ENCODE measurements at regions not wholly inside any gene's neighbourhood (a gene's known extent, or its start where the extent isn't known, plus 50 kb on each side); places are given as distances from the start of the nearest gene placed in this dataset.

DNA sequence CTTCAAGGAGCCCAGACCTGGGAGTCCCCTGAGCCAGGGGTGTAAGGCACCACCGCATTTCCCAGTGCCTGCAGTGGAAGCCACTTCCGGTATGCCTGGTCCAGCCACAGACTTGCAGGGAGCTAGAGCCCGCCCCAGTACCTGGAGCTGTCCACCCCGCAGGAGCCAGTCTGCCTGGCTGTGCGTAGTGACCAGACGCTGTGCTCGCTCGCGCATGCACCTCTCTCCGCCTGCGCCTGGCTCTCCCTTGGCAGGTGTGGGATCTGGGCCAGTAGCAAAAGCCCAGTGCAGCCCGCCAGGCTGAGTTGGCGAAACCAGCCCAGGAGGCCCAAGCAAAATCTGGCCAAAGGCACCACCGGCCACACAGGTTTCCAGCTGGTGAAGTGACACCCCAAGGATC is 973.7 kb upstream of the AGA start:
- intact Hi-C loops (cut with micrococcal nuclease): no loop called here
- Mint-ChIP-seq H3K9me3 (peaks cover 12% of the 10 kb centered on the region), H3K27me3 (ENCODE audit: low read depth) (no peaks in the 10 kb centered on the region), H3K27ac (no peak overlapping the region), H3K4me3 (ENCODE audit: low read depth) (no peak overlapping the region), H3K36me3 (ENCODE audit: low read depth) (no peaks in the 10 kb centered on the region), H3K4me1 (ENCODE audit: low read depth) (no peaks in the 10 kb centered on the region)
- DNase-seq (ENCODE audit: low spot score): no peak

GRCh38 chr4:178423366-178423765 is 981.1 kb upstream of the AGA start:
- intact Hi-C loops (cut with micrococcal nuclease): no loop called here
- H3K27ac Mint-ChIP-seq: no peak overlapping the region
- no peaks in the 10 kb centered on the region for H3K4me1 Mint-ChIP-seq (ENCODE audit: low read depth)
- no peak overlapping the region for H3K4me3 Mint-ChIP-seq (ENCODE audit: low read depth)
- no peaks in the 10 kb centered on the region for H3K36me3 Mint-ChIP-seq (ENCODE audit: low read depth)
- DNase-seq (ENCODE audit: low spot score): no peak
- H3K27me3 Mint-ChIP-seq (ENCODE audit: low read depth): no peaks in the 10 kb centered on the region
- H3K9me3 Mint-ChIP-seq: peaks cover 13% of the 10 kb centered on the region

DNA sequence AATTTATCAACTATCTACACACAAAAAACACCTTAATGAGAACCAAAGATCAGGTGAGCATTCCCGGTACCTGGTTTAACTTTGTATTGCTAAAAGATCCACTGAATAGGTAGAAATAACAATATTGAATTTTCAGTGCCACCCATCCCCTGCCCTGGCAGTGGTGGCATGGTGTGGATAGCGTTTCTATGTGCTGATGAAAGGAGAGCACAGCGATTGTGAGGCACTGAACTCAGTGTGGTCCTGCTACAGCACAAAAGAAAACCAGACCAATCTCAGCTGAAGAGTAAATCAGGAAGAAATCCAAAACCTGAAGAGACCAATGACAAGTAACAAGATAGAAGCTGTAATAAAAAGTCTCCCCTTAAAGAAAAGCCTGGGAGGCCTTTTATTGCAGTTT is 984.6 kb upstream of the AGA start:
- Mint-ChIP-seq H3K27ac (no peak overlapping the region), H3K9me3 (peaks cover 19% of the 10 kb centered on the region), H3K4me1 (ENCODE audit: low read depth) (no peaks in the 10 kb centered on the region), H3K27me3 (ENCODE audit: low read depth) (no peaks in the 10 kb centered on the region), H3K36me3 (ENCODE audit: low read depth) (no peaks in the 10 kb centered on the region), H3K4me3 (ENCODE audit: low read depth) (no peak overlapping the region)
- intact Hi-C loops (cut with micrococcal nuclease): no loop called here
- DNase-seq (ENCODE audit: low spot score): no peak

DNA sequence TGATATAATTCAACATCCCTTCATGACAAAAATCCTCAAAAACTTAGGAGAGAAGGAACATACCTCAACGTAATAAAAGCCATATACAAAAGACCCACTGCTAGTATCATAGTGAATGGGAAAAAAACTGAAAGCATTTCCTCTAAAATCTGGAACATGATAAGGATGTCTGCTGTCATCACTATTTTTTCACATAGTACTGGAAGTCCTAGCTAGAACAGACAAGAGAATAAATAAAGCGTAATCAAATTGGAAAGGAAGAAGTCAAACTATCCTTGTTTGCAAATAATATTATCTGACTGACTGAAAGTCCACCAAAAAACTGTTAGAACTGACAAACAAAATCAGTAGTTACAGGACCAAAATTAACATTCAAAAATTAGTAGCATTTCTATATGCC is 985.4 kb upstream of the AGA start:
- intact Hi-C loops (cut with micrococcal nuclease): no loop called here
- Mint-ChIP-seq H3K27me3 (ENCODE audit: low read depth) (no peaks in the 10 kb centered on the region), H3K36me3 (ENCODE audit: low read depth) (no peaks in the 10 kb centered on the region), H3K4me3 (ENCODE audit: low read depth) (no peak overlapping the region), H3K4me1 (ENCODE audit: low read depth) (no peaks in the 10 kb centered on the region), H3K27ac (no peak overlapping the region), H3K9me3 (peaks cover 19% of the 10 kb centered on the region)
- no peak for DNase-seq (ENCODE audit: low spot score)

GRCh38 chr4:178448372-178449035 is 1006.3 kb upstream of the AGA start:
- intact Hi-C loops (cut with micrococcal nuclease): no loop called here
- Mint-ChIP-seq H3K27me3 (ENCODE audit: low read depth) (no peaks in the 10 kb centered on the region), H3K4me3 (ENCODE audit: low read depth) (no peak overlapping the region), H3K36me3 (ENCODE audit: low read depth) (no peaks in the 10 kb centered on the region), H3K4me1 (ENCODE audit: low read depth) (no peaks in the 10 kb centered on the region), H3K27ac (no peak overlapping the region), H3K9me3 (peaks cover 30% of the 10 kb centered on the region)
- no peak for DNase-seq (ENCODE audit: low spot score)

DNA sequence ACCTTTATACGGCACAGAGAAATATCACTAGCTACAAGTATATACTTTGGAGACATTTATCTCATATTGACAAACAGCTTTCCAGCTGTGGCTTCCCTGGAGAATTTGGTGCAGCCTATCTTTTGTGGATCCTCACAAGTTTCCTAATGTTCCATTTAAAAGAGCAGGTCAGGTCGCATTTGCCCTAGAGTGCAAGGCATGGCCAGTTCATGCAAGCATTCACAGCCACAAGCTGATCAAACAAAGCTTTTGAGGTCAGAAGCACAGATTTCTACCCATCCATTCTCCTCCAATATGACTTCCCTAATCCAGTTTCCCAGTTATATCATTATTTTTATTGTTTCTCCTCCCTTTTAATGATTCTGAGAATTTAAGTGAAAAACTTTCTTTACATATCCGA is 1008.4 kb upstream of the AGA start:
- H3K4me3 Mint-ChIP-seq (ENCODE audit: low read depth): no peak overlapping the region
- H3K27me3 Mint-ChIP-seq (ENCODE audit: low read depth): no peaks in the 10 kb centered on the region
- peaks cover 27% of the 10 kb centered on the region for H3K9me3 Mint-ChIP-seq
- no peak overlapping the region for H3K27ac Mint-ChIP-seq
- H3K36me3 Mint-ChIP-seq (ENCODE audit: low read depth): no peaks in the 10 kb centered on the region
- H3K4me1 Mint-ChIP-seq (ENCODE audit: low read depth): no peaks in the 10 kb centered on the region
- intact Hi-C loops (cut with micrococcal nuclease): no loop called here
- no peak for DNase-seq (ENCODE audit: low spot score)

DNA sequence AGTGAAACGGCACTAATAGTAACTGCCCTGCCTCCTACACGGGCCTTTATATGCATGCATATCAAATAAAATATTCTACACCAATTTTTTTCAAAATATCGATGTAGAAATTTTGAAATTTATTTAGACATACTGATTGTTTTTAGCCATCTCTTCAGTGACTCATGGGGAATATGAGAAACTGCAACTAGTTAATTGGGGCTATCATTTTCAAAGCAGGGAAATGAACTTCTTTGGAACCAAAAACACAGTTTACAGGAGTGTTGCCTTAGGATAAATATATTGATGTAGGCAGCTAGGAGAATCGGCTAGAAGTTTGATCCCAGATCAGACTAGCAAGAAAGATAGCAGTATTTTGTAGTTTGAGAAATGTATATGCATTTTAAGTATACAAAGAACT is 1010.8 kb upstream of the AGA start:
- no peak for DNase-seq (ENCODE audit: low spot score)
- H3K4me1 Mint-ChIP-seq (ENCODE audit: low read depth): no peaks in the 10 kb centered on the region
- H3K27ac Mint-ChIP-seq: no peak overlapping the region
- no peaks in the 10 kb centered on the region for H3K27me3 Mint-ChIP-seq (ENCODE audit: low read depth)
- H3K4me3 Mint-ChIP-seq (ENCODE audit: low read depth): no peak overlapping the region
- intact Hi-C loops (cut with micrococcal nuclease): no loop called here
- H3K36me3 Mint-ChIP-seq (ENCODE audit: low read depth): no peaks in the 10 kb centered on the region
- peaks cover 23% of the 10 kb centered on the region for H3K9me3 Mint-ChIP-seq

DNA sequence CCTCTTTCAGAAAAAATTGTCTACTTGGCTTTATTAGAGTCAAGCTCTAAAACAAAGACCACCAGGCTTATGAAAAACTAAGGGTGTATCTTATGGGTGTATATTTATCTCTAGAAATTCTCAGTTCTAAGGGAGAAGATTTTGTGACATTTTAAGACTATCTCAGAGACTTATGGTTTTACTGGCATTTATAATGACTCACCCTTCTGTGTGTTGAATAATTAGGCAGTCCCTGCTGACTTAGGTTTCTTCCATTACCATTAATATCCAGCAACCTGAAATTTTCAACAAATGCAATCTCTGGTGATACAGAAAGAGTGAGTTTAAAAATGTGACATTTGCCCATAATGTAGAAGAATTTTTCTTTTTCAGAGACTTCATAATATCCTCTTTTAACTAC is 1015.0 kb upstream of the AGA start:
- no peak overlapping the region for H3K27ac Mint-ChIP-seq
- no peaks in the 10 kb centered on the region for H3K27me3 Mint-ChIP-seq (ENCODE audit: low read depth)
- H3K36me3 Mint-ChIP-seq (ENCODE audit: low read depth): no peaks in the 10 kb centered on the region
- intact Hi-C loops (cut with micrococcal nuclease): no loop called here
- no peaks in the 10 kb centered on the region for H3K4me1 Mint-ChIP-seq (ENCODE audit: low read depth)
- H3K4me3 Mint-ChIP-seq (ENCODE audit: low read depth): no peak overlapping the region
- no peak for DNase-seq (ENCODE audit: low spot score)
- H3K9me3 Mint-ChIP-seq: peaks cover 14% of the 10 kb centered on the region

GRCh38 chr4:178462710-178463109 is 1020.5 kb upstream of the AGA start:
- Mint-ChIP-seq H3K36me3 (ENCODE audit: low read depth) (no peaks in the 10 kb centered on the region), H3K27ac (no peak overlapping the region), H3K4me3 (ENCODE audit: low read depth) (no peak overlapping the region), H3K9me3 (peaks cover 13% of the 10 kb centered on the region), H3K27me3 (ENCODE audit: low read depth) (no peaks in the 10 kb centered on the region), H3K4me1 (ENCODE audit: low read depth) (no peaks in the 10 kb centered on the region)
- no peak for DNase-seq (ENCODE audit: low spot score)
- intact Hi-C loops (cut with micrococcal nuclease): no loop called here

- Mint-ChIP-seq H3K4me3 (ENCODE audit: low read depth) (no peak overlapping the region), H3K9me3 (peaks cover 15% of the 10 kb centered on the region), H3K4me1 (ENCODE audit: low read depth) (no peaks in the 10 kb centered on the region), H3K27me3 (ENCODE audit: low read depth) (no peaks in the 10 kb centered on the region), H3K36me3 (ENCODE audit: low read depth) (no peaks in the 10 kb centered on the region), H3K27ac (no peak overlapping the region)
- no peak for DNase-seq (ENCODE audit: low spot score)
- intact Hi-C loops (cut with micrococcal nuclease): no loop called here
Measured at GRCh38 chr4:178463747-178464146, 1021.5 kb upstream of the AGA start.

GRCh38 chr4:178470996-178471784 is 1029.0 kb upstream of the AGA start:
- H3K36me3 Mint-ChIP-seq (ENCODE audit: low read depth): no peaks in the 10 kb centered on the region
- H3K27ac Mint-ChIP-seq: no peak overlapping the region
- H3K27me3 Mint-ChIP-seq (ENCODE audit: low read depth): no peaks in the 10 kb centered on the region
- no peak for DNase-seq (ENCODE audit: low spot score)
- H3K9me3 Mint-ChIP-seq: peaks cover 11% of the 10 kb centered on the region
- intact Hi-C loops (cut with micrococcal nuclease): no loop called here
- H3K4me1 Mint-ChIP-seq (ENCODE audit: low read depth): no peaks in the 10 kb centered on the region
- H3K4me3 Mint-ChIP-seq (ENCODE audit: low read depth): no peak overlapping the region

GRCh38 chr4:178471994-178472393 is 1029.8 kb upstream of the AGA start:
- H3K27me3 Mint-ChIP-seq (ENCODE audit: low read depth): no peaks in the 10 kb centered on the region
- DNase-seq (ENCODE audit: low spot score): no peak
- H3K9me3 Mint-ChIP-seq: peaks cover 11% of the 10 kb centered on the region
- H3K36me3 Mint-ChIP-seq (ENCODE audit: low read depth): no peaks in the 10 kb centered on the region
- H3K4me1 Mint-ChIP-seq (ENCODE audit: low read depth): no peaks in the 10 kb centered on the region
- H3K27ac Mint-ChIP-seq: no peak overlapping the region
- intact Hi-C loops (cut with micrococcal nuclease): no loop called here
- no peak overlapping the region for H3K4me3 Mint-ChIP-seq (ENCODE audit: low read depth)

DNA sequence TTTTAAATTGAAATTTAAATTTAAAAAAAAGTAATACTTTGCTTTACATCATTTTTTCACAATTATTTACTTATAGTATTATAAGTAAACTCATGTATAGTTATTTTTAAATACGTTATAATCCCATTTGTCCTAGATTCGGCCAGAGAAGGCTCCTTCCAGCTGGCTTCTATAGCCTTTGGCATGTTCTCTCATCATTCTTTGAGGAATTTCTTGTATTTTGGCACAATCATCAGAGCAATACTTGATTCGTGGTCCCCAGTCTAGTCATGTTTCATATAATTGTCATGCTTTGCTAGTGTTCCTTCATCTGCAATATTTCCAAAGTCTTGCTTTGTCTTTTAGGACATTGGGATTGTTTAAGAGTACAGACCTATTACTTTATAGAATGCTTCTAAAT is 1037.9 kb upstream of the AGA start:
- Mint-ChIP-seq H3K27me3 (ENCODE audit: low read depth) (no peaks in the 10 kb centered on the region), H3K27ac (no peak overlapping the region), H3K4me3 (ENCODE audit: low read depth) (no peak overlapping the region), H3K36me3 (ENCODE audit: low read depth) (no peaks in the 10 kb centered on the region), H3K9me3 (no peaks in the 10 kb centered on the region), H3K4me1 (ENCODE audit: low read depth) (no peaks in the 10 kb centered on the region)
- DNase-seq (ENCODE audit: low spot score): no peak
- intact Hi-C loops (cut with micrococcal nuclease): no loop called here

All from activated T-helper 2 cell treated with anti-CD3 and anti-CD28 coated beads, Interferon-gamma antibody, Interleukin-2, Interleukin-4, amounts not matched to agents 10 μg/mL and 5 μg/mL and 100 μg/mL, durations not matched to agents 14 hours and 24 hours and 36 hours (primary cell).